Mesendoderm (in vitro differentiated cells): ENCODE measurements at regions not wholly inside any gene's neighbourhood (a gene's known extent, or its start where the extent isn't known, plus 50 kb on each side); places are given as distances from the start of the nearest gene placed in this dataset.

ENCODE experiments used
- DNase-seq: peaks from one replicate; pipeline ENCODE4 v3.0.0; 2013
- H2AK5ac ChIP-seq: 2 replicates; pipeline ENCODE4 v1.6.1; 2013; ENCODE audit warnings: low read length, inconsistent platforms
- H2BK120ac ChIP-seq: 2 replicates; pipeline ENCODE4 v1.6.1; 2013; ENCODE audit warnings: low read depth, mild to moderate bottlenecking, low read length, moderate library complexity, mixed read lengths
- H2BK15ac ChIP-seq: replicated peaks from 2 replicates; pipeline ENCODE4 v1.6.1; 2013; ENCODE audit warnings: low read depth, mild to moderate bottlenecking, moderate library complexity
- H2BK5ac ChIP-seq: 2 replicates; pipeline ENCODE4 v1.6.1; 2013; ENCODE audit warnings: low read length, inconsistent platforms
- H3K18ac ChIP-seq: 2 replicates; pipeline ENCODE4 v1.6.1; 2013; ENCODE audit warnings: mild to moderate bottlenecking, low read length, mixed read lengths
- H3K23ac ChIP-seq: one replicate; pipeline ENCODE4 v1.6.1; 2013; ENCODE audit warnings: low read length
- H3K27ac ChIP-seq: 2 replicates; pipeline ENCODE4 v1.5.1; 2013; ENCODE audit warnings: low read depth, mild to moderate bottlenecking, inconsistent platforms, low read length, moderate library complexity
- H3K27me3 ChIP-seq: 2 replicates; pipeline ENCODE4 v1.6.1; 2013; ENCODE audit warnings: low read length, control low read depth, mild to moderate bottlenecking, inconsistent platforms; ENCODE audit not compliant: insufficient read depth, poor library complexity
- H3K36me3 ChIP-seq: 2 replicates; pipeline ENCODE4 v1.6.1; 2013; ENCODE audit warnings: low read length, inconsistent platforms; ENCODE audit not compliant: control insufficient read depth, insufficient read depth
- H3K4ac ChIP-seq: one replicate; pipeline ENCODE4 v1.6.1; 2013; ENCODE audit warnings: low read depth, mild to moderate bottlenecking, low read length, moderate library complexity
- H3K4me1 ChIP-seq: 2 replicates; pipeline ENCODE4 v1.6.1; 2013; ENCODE audit warnings: low read depth, low read length, inconsistent platforms; ENCODE audit not compliant: control insufficient read depth
- H3K4me2 ChIP-seq: 2 replicates; pipeline ENCODE4 v1.6.1; 2013; ENCODE audit warnings: low read length
- H3K4me3 ChIP-seq: 2 replicates; pipeline ENCODE4 v1.5.1; 2013; ENCODE audit warnings: mild to moderate bottlenecking, low read length
- H3K56ac ChIP-seq: one replicate; pipeline ENCODE4 v1.6.1; 2013; ENCODE audit warnings: low read length
- H3K79me1 ChIP-seq: 2 replicates; pipeline ENCODE4 v1.6.1; 2013; ENCODE audit warnings: low read length, inconsistent platforms
- H3K79me2 ChIP-seq: 2 replicates; pipeline ENCODE4 v1.6.1; 2013; ENCODE audit warnings: mild to moderate bottlenecking, low read length; ENCODE audit not compliant: control insufficient read depth, insufficient read depth
- H3K9ac ChIP-seq: 2 replicates; pipeline ENCODE4 v1.6.1; 2013; ENCODE audit warnings: low read length, inconsistent platforms
- H4K5ac ChIP-seq: one replicate; pipeline ENCODE4 v1.6.1; 2013; ENCODE audit warnings: low read length
- H4K8ac ChIP-seq: one replicate; pipeline ENCODE4 v1.6.1; 2013; ENCODE audit warnings: low read depth, mild to moderate bottlenecking, control low read depth, low read length, moderate library complexity
- WGBS: extraction: QIAGEN DNeasy Blood & Tissue Kit; methylation state at CpG from one replicate; pipeline ENCODE4 v1.1.7; 2013; ENCODE audit warnings: low lambda C conversion rate, missing lambda C conversion rate; ENCODE audit not compliant: insufficient coverage; ENCODE audit errors: extremely low coverage; 5-methylcytosine and 5-hydroxymethylcytosine counted together

DNA sequence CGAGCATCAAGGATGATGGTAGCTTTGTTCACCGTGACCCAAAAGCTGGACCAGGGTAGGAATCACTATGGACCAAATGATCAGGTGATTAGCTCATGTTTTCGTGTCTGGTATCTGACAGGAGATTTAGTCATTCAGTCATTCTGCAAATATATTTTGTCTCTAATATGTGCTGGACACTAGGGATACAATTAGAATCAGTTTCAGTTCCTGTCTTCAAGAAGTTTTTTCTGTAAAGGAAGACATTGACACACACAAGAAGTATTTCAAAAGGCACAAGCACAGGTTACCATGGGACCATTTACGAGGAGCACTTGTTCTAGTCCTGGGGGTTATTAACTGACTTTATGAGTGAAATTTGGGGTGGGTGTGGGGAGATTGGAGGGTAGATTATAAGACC, 244.9 kb downstream of the HIVEP2 start:
- H3K4me3 ChIP-seq = no peak overlapping the region
- no peak overlapping the region for H2BK120ac ChIP-seq
- no peak overlapping the region for H3K4me2 ChIP-seq
- peaks cover 17% of the 10 kb centered on the region for H3K4me1 ChIP-seq
- H3K27ac ChIP-seq = no peak overlapping the region
- no CpG with 5 or more reads among the region's 4 CpGs for WGBS
- no peak overlapping the region for H3K4ac ChIP-seq
- H3K79me1 ChIP-seq = no peaks in the 10 kb centered on the region
- H3K23ac ChIP-seq = no peak overlapping the region
- no peaks in the 10 kb centered on the region for H3K27me3 ChIP-seq
- no peak overlapping the region for H3K56ac ChIP-seq
- no peak overlapping the region for H3K18ac ChIP-seq
- H3K9ac ChIP-seq = no peak overlapping the region
- no peak overlapping the region for H2BK15ac ChIP-seq
- no peaks in the 10 kb centered on the region for H3K36me3 ChIP-seq
- no peak overlapping the region for H4K8ac ChIP-seq
- H3K79me2 ChIP-seq = no peaks in the 10 kb centered on the region
- no peak overlapping the region for H2AK5ac ChIP-seq
- H2BK5ac ChIP-seq = no peak overlapping the region
- no peak overlapping the region for H4K5ac ChIP-seq
- no peak for DNase-seq

- H3K18ac ChIP-seq = no peak overlapping the region
- no peak overlapping the region for H3K4me2 ChIP-seq
- no peak overlapping the region for H2BK15ac ChIP-seq
- H2BK5ac ChIP-seq = no peak overlapping the region
- H3K9ac ChIP-seq = no peak overlapping the region
- no peak for DNase-seq
- no peaks in the 10 kb centered on the region for H3K27me3 ChIP-seq
- no peaks in the 10 kb centered on the region for H3K79me1 ChIP-seq
- no peak overlapping the region for H3K4me3 ChIP-seq
- WGBS = no CpG with 5 or more reads among the region's 7 CpGs
- H3K36me3 ChIP-seq = no peaks in the 10 kb centered on the region
- no peak overlapping the region for H2BK120ac ChIP-seq
- H3K56ac ChIP-seq = no peak overlapping the region
- H4K8ac ChIP-seq = no peak overlapping the region
- H2AK5ac ChIP-seq = no peak overlapping the region
- no peak overlapping the region for H3K27ac ChIP-seq
- H3K23ac ChIP-seq = no peak overlapping the region
- H3K79me2 ChIP-seq = no peaks in the 10 kb centered on the region
- peaks cover 17% of the 10 kb centered on the region for H3K4me1 ChIP-seq
- no peak overlapping the region for H3K4ac ChIP-seq
- no peak overlapping the region for H4K5ac ChIP-seq
Measured at GRCh38 chr6:142700671-142701312, 244.2 kb downstream of the HIVEP2 start.
